Smooth muscle cell (in vitro differentiated cells): ENCODE measurements at regions not wholly inside any gene's neighbourhood (a gene's known extent, or its start where the extent isn't known, plus 50 kb on each side); places are given as distances from the start of the nearest gene placed in this dataset.

ENCODE experiments used
- DNase-seq: peaks from one replicate; lab custom pipeline; 2025; ENCODE audit not compliant: unreplicated experiment; lab: John Stamatoyannopoulos, UW
- H2AFZ ChIP-seq: fragments of 200-600 bp; sonication (generic); 2 replicates; pipeline ENCODE4 v1.6.0; 2016; ENCODE audit warnings: antibody characterized with exemption, low read depth, mild to moderate bottlenecking
- H3F3A ChIP-seq: fragments of 200-600 bp; sonication (generic); 2 replicates; pipeline ENCODE4 v1.6.0; 2017; ENCODE audit warnings: antibody characterized with exemption, low read depth
- H3K27ac ChIP-seq: fragments of 200-600 bp; sonication (generic); 2 replicates; pipeline ENCODE4 v1.5.1; 2016; ENCODE audit warnings: low read depth, mild to moderate bottlenecking
- H3K27me3 ChIP-seq: fragments of 200-600 bp; sonication (generic); 2 replicates; pipeline ENCODE4 v1.6.1; 2016; ENCODE audit warnings: low read depth, mild to moderate bottlenecking
- H3K36me3 ChIP-seq: fragments of 200-600 bp; sonication (generic); 2 replicates; pipeline ENCODE4 v1.5.1; 2016; ENCODE audit warnings: low read depth
- H3K4me1 ChIP-seq: fragments of 200-600 bp; sonication (generic); 2 replicates; pipeline ENCODE4 v1.5.1; 2016; ENCODE audit warnings: low read depth
- H3K4me2 ChIP-seq: fragments of 200-600 bp; sonication (generic); 2 replicates; pipeline ENCODE4 v1.6.0; 2016; ENCODE audit warnings: mild to moderate bottlenecking
- H3K4me3 ChIP-seq: fragments of 200-600 bp; sonication (generic); 2 replicates; pipeline ENCODE4 v1.5.1; 2016; ENCODE audit warnings: mild to moderate bottlenecking
- H3K79me2 ChIP-seq: fragments of 200-600 bp; sonication (generic); 2 replicates; pipeline ENCODE4 v1.6.0; 2016; ENCODE audit warnings: low read depth, mild to moderate bottlenecking
- H3K9ac ChIP-seq: fragments of 200-600 bp; sonication (generic); 2 replicates; pipeline ENCODE4 v1.6.0; 2016; ENCODE audit warnings: low read depth
- H3K9me3 ChIP-seq: fragments of 200-600 bp; sonication (generic); replicated peaks from 2 replicates; pipeline ENCODE4 v1.5.1; 2016; ENCODE audit warnings: low read depth
- H4K20me1 ChIP-seq: fragments of 200-600 bp; sonication (generic); 2 replicates; pipeline ENCODE4 v1.6.0; 2016; ENCODE audit warnings: low read depth
- CTCF ChIP-seq: fragments of 200-600 bp; sonication (generic); IDR thresholded peaks from 2 replicates; pipeline ENCODE4 v1.5.1; 2017; ENCODE audit warnings: borderline replicate concordance, mild to moderate bottlenecking, antibody characterized with exemption; ENCODE audit not compliant: insufficient read depth, poor library complexity, severe bottlenecking
- WGBS: methylation state at CpG from one replicate; pipeline ENCODE4 v1.1.7; 2016; ENCODE audit warnings: low lambda C conversion rate; 5-methylcytosine and 5-hydroxymethylcytosine counted together

- 70% methylated on average over 5 of the region's 5 CpGs for WGBS
- Histone ChIP-seq H3K4me3 (no peak overlapping the region), H3K4me2 (no peak overlapping the region), H2AFZ (no peak overlapping the region), H3K4me1 (no peaks in the 10 kb centered on the region), H3K27me3 (no peaks in the 10 kb centered on the region), H3K9ac (no peak overlapping the region), H3K27ac (no peak overlapping the region), H3K79me2 (no peaks in the 10 kb centered on the region), H3K36me3 (no peaks in the 10 kb centered on the region), H3K9me3 (peaks cover 10% of the 10 kb centered on the region), H4K20me1 (no peaks in the 10 kb centered on the region), H3F3A (no peaks in the 10 kb centered on the region)
- DNase-seq, result no peak
- TF ChIP-seq CTCF, result no peak
Measured at GRCh38 chr11:50246183-50246582, 213.5 kb downstream of the OR4C45 start.

- no peaks in the 10 kb centered on the region for H4K20me1 ChIP-seq
- H3K9ac ChIP-seq, result no peak overlapping the region
- no peaks in the 10 kb centered on the region for H3F3A ChIP-seq
- 93% methylated on average over 16 of the region's 16 CpGs for WGBS
- TF ChIP-seq CTCF, result no peak
- H3K36me3 ChIP-seq, result no peaks in the 10 kb centered on the region
- H2AFZ ChIP-seq, result no peak overlapping the region
- H3K4me2 ChIP-seq, result no peak overlapping the region
- no peaks in the 10 kb centered on the region for H3K27me3 ChIP-seq
- DNase-seq, result no peak
- no peaks in the 10 kb centered on the region for H3K79me2 ChIP-seq
- no peak overlapping the region for H3K27ac ChIP-seq
- H3K4me3 ChIP-seq, result no peak overlapping the region
- H3K9me3 ChIP-seq, result peaks cover 10% of the 10 kb centered on the region
- no peaks in the 10 kb centered on the region for H3K4me1 ChIP-seq
Measured at GRCh38 chr11:50246699-50247098, 214.0 kb downstream of the OR4C45 start.

GRCh38 chr11:50247309-50247874 lies 214.7 kb downstream of the OR4C45 start:
- Histone ChIP-seq H3K9me3 (peaks cover 10% of the 10 kb centered on the region), H3K79me2 (no peaks in the 10 kb centered on the region), H3F3A (no peaks in the 10 kb centered on the region), H3K4me2 (no peak overlapping the region), H2AFZ (no peak overlapping the region), H3K27me3 (no peaks in the 10 kb centered on the region), H3K9ac (no peak overlapping the region), H3K27ac (no peak overlapping the region), H3K36me3 (no peaks in the 10 kb centered on the region), H4K20me1 (no peaks in the 10 kb centered on the region), H3K4me3 (no peak overlapping the region), H3K4me1 (no peaks in the 10 kb centered on the region)
- 88% methylated on average over 20 of the region's 20 CpGs for WGBS
- no peak for DNase-seq
- TF ChIP-seq CTCF, result no peak

GRCh38 chr11:50267851-50268250 lies 235.2 kb downstream of the OR4C45 start:
- H3K36me3 ChIP-seq, result no peaks in the 10 kb centered on the region
- no peak overlapping the region for H3K4me2 ChIP-seq
- TF ChIP-seq CTCF, result no peak
- H3K9me3 ChIP-seq, result peaks cover 6% of the 10 kb centered on the region
- no peak overlapping the region for H3K9ac ChIP-seq
- H4K20me1 ChIP-seq, result no peaks in the 10 kb centered on the region
- H3K4me1 ChIP-seq, result no peaks in the 10 kb centered on the region
- 90% methylated on average over 26 of the region's 26 CpGs for WGBS
- no peak overlapping the region for H3K4me3 ChIP-seq
- no peak overlapping the region for H3K27ac ChIP-seq
- H3K27me3 ChIP-seq, result no peaks in the 10 kb centered on the region
- no peak for DNase-seq
- no peak overlapping the region for H2AFZ ChIP-seq
- no peaks in the 10 kb centered on the region for H3K79me2 ChIP-seq
- no peaks in the 10 kb centered on the region for H3F3A ChIP-seq
